Stomach (tissue), 8 donors: ENCODE measurements at regions not wholly inside any gene's neighbourhood (a gene's known extent, or its start where the extent isn't known, plus 50 kb on each side); places are given as distances from the start of the nearest gene placed in this dataset.

Source experiments
- DNase-seq, 2 donors: peaks; one replicate each; pipeline versions ENCODE4 v3.0.0 to v3.0.0-alpha.2; 2013 to 2019
- H3K27ac ChIP-seq, 5 donors: fragments of 200-600 bp in 4 of 5; sonication (generic) in 4 of 5; one replicate each; pipeline ENCODE4 v1.5.1; 2013 to 2019; ENCODE audit warnings: mild to moderate bottlenecking in 1 of 5, moderate library complexity in 1 of 5
- H3K27me3 ChIP-seq, 3 donors: fragments of 200-600 bp; sonication (generic); one replicate each; pipeline ENCODE4 v1.5.1; 2017 to 2019; ENCODE audit warnings: mixed run types in 1 of 3
- H3K36me3 ChIP-seq, 4 donors: fragments of 200-600 bp; sonication (generic); 1 replicate in 3 of 4; 2 replicates in 1 of 4; pipeline ENCODE4 v1.5.1; 2016 to 2019
- H3K4me1 ChIP-seq, 4 donors: fragments of 200-600 bp; sonication (generic); one replicate each; pipeline ENCODE4 v1.5.1; 2016 to 2019
- H3K4me3 ChIP-seq, 4 donors: fragments of 200-600 bp; sonication (generic) in 3 of 4; one replicate each; pipeline ENCODE4 v1.5.1; 2016 to 2019; ENCODE audit warnings: mild to moderate bottlenecking in 1 of 4
- H3K9me3 ChIP-seq, 4 donors: fragments of 200-600 bp; sonication (generic); one replicate each; pipeline ENCODE4 v1.5.1; 2016 to 2019
- CTCF ChIP-seq, 7 experiments: fragments of 450-650 bp in 4 of 7; fragments of 200-600 bp in 3 of 7; sonication (generic) in 3 of 7; IDR thresholded peaks; one replicate each; pipeline ENCODE4 v1.5.1; 2016 to 2019; ENCODE audit warnings: antibody characterized with exemption in 7 of 7, control low read depth in 2 of 7, mild to moderate bottlenecking in 1 of 7
- EP300 ChIP-seq: sonication (generic); formaldehyde crosslinking; IDR thresholded peaks from one replicate; pipeline ENCODE4 v1.6.1; 2017; ENCODE audit warnings: antibody characterized with exemption
- POLR2A ChIP-seq, 4 donors: fragments of 450-650 bp; IDR thresholded peaks; one replicate each; pipeline ENCODE4 v1.6.1; 2016; ENCODE audit warnings: antibody characterized with exemption in 4 of 4, control low read depth in 2 of 4, mild to moderate bottlenecking in 1 of 4, moderate library complexity in 1 of 4
- POLR2AphosphoS5 ChIP-seq, 3 donors: sonication (generic); formaldehyde crosslinking; IDR thresholded peaks; one replicate each; pipeline ENCODE4 v1.6.1; 2016; ENCODE audit warnings: antibody characterized with exemption in 3 of 3
- WGBS, 5 donors: extraction: QIAGEN DNeasy Blood & Tissue Kit in 3 of 5; methylation state at CpG; one replicate each; pipeline versions ENCODE4 v1.1.5 to v1.1.7; 2013 to 2018; 5-methylcytosine and 5-hydroxymethylcytosine counted together
- intact Hi-C: fragments of 100-400 bp; cut with DNase I; formaldehyde crosslinking; loops from one replicate; pipeline ENCODE4 v1.15.1; 2023; ENCODE audit warnings: low total_unique reads
- donor health status: healthy with polysubstance abuse.
- donor health status: Bipolar disorder and iron deficiency.
- donor health status: healthy.

GRCh38 chr3:13715167-13715954 lies 164.5 kb downstream of the WNT7A start:
- no peaks in the 10 kb centered on the region for H3K27me3 ChIP-seq
- no peaks in the 10 kb centered on the region for H3K36me3 ChIP-seq
- WGBS, 5 donors: 71 to 82% (median 79%) methylated on average over 4 of the region's 4 CpGs
- intact Hi-C loops: no loop called here
- no peak for TF ChIP-seq EP300
- no peak for TF ChIP-seq CTCF (IDR thresholded peaks at IDR 0.05)
- TF ChIP-seq POLR2AphosphoS5 (IDR thresholded peaks at IDR 0.05): no peak
- TF ChIP-seq POLR2A (IDR thresholded peaks at IDR 0.05): no peak
- H3K27ac ChIP-seq: no peak overlapping the region
- H3K4me3 ChIP-seq: no peak overlapping the region
- no peaks in the 10 kb centered on the region for H3K4me1 ChIP-seq
- H3K9me3 ChIP-seq: peaks cover 0 to 10% (median 4%) of the 10 kb centered on the region in 4 donors
- peak in 1 of 2 donors; percentile 3 for DNase-seq

GRCh38 chr3:13714251-13714916 lies 165.5 kb downstream of the FBLN2 start:
- Histone ChIP-seq H3K27ac (no peak overlapping the region), H3K36me3 (no peaks in the 10 kb centered on the region), H3K4me3 (no peak overlapping the region), H3K27me3 (no peaks in the 10 kb centered on the region), H3K9me3 (peaks cover 0 to 19% (median 4%) of the 10 kb centered on the region in 4 donors), H3K4me1 (no peaks in the 10 kb centered on the region)
- DNase-seq: peak in 1 of 2 donors; percentile 4
- WGBS, 5 donors: 84 to 92% (median 88%) methylated on average over 7 of the region's 7 CpGs
- TF ChIP-seq POLR2A (IDR thresholded peaks at IDR 0.05) (no peak), CTCF (IDR thresholded peaks at IDR 0.05) (no peak), POLR2AphosphoS5 (IDR thresholded peaks at IDR 0.05) (no peak), EP300 (no peak)
- intact Hi-C loops: no loop called here

GRCh38 chr3:13713396-13713795 lies 164.5 kb downstream of the FBLN2 start:
- no peaks in the 10 kb centered on the region for H3K27me3 ChIP-seq
- WGBS, 5 donors: 82 to 94% (median 88%) methylated on average over 4 of the region's 4 CpGs
- peaks cover 0 to 28% (median 7%) of the 10 kb centered on the region in 4 donors for H3K9me3 ChIP-seq
- intact Hi-C loops: no loop called here
- H3K4me3 ChIP-seq: no peak overlapping the region
- H3K36me3 ChIP-seq: no peaks in the 10 kb centered on the region
- DNase-seq: peak in 1 of 2 donors; percentile 16
- H3K27ac ChIP-seq: no peak overlapping the region
- TF ChIP-seq POLR2AphosphoS5 (IDR thresholded peaks at IDR 0.05) (no peak), POLR2A (IDR thresholded peaks at IDR 0.05) (no peak)
- H3K4me1 ChIP-seq: no peaks in the 10 kb centered on the region

- Histone ChIP-seq H3K9me3 (peaks cover 0 to 30% (median 7%) of the 10 kb centered on the region in 4 donors), H3K27me3 (peaks cover 0 to under 1% (median 0%) of the 10 kb centered on the region in 3 donors), H3K4me1 (no peaks in the 10 kb centered on the region), H3K27ac (no peak overlapping the region), H3K36me3 (no peaks in the 10 kb centered on the region), H3K4me3 (no peak overlapping the region)
- no peak for DNase-seq
- WGBS, 5 donors: 28 to 44% (median 38%) methylated on average over 3 of the region's 3 CpGs
- TF ChIP-seq POLR2A (IDR thresholded peaks at IDR 0.05) (no peak), EP300 (no peak), POLR2AphosphoS5 (IDR thresholded peaks at IDR 0.05) (no peak), CTCF (IDR thresholded peaks at IDR 0.05) (no peak)
- intact Hi-C loops: no loop called here
Observed at GRCh38 chr3:13712682-13713180, 163.8 kb downstream of the FBLN2 start.
